ENCODE measurements at regions not wholly inside any gene's neighbourhood (a gene's known extent, or its start where the extent isn't known, plus 50 kb on each side); places are given as distances from the start of the nearest gene placed in this dataset.

- TF ChIP-seq CTCF (IDR thresholded peaks at IDR 0.05) (no peak), POLR2A (IDR thresholded peaks at IDR 0.05) (no peak)
These were observed 260.9 kb upstream of the FZD8 start for GRCh38 chr10:35903021-35903420.

Data from lower leg skin (tissue), 3 donors.